Tongue (tissue), 1 donor: ENCODE measurements at regions not wholly inside any gene's neighbourhood (a gene's known extent, or its start where the extent isn't known, plus 50 kb on each side); places are given as distances from the start of the nearest gene placed in this dataset.

Source experiments
- DNase-seq: peaks from one replicate; pipeline ENCODE4 v3.0.0-alpha.2; 2015

DNA sequence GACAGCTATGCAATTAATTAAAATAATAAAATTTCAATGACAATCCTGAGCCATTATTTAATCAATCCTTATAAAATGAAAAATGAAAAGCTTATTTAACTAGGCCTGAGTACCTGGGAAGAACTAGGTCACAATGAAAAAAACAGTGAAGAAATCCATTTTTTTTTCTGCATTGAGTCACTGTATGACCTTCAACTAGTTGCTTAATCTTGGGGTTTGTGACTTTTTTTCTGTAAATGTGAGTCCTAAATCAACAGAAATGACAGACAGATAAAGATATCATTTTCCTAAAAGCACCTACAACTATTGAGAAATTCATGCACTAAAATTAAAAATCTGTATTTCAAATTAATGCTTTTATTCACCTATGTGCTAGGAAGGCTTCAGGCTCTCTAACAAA is 96.8 kb downstream of the TMEM26 start:
- no peak for DNase-seq

DNA sequence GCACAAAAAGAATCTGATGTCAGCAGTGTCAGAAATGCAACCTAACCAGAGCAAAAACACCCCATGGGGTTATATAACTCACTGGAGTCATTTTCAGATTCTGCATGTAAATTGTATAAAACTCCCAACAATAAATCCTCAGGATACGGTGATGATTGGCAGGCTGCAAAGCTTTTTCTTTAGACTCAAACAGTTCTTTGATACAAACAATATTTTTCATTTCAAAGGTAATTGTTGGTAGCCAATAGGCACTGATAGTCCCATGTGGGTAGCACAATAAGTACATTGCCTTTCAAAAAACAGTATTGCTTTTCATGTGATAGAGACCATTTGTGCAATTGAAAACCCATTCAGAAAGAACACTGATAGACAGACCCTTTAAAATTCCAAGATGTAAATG is 98.0 kb downstream of the TMEM26 start:
- DNase-seq = no peak

DNA sequence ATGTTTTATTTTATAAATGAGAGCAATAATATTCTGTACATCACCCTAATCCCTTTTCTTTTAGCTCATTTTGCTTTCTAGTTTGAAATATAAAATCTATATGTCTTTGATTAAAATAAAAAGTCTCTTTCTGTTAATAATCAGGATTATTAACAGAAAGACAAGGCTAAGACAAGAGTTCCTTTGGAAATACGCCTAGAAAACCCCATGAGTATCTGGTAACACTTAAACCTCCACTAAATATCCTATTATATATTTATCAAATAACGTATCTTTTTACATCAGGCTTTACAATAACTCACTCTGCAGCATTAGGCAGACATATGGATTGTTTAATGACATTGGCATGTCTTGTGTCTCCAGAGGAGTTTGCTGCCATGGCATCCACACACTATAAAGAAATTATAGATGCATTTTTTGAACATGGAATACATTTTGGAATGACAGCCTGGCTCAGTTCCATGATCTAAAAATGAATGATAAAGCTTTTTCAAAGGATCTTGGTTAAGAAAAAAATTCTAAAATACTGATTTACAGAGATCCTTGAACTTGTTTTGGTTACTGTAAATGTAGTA is 98.7 kb downstream of the TMEM26 start:
- DNase-seq = no peak

- DNase-seq = no peak
Measured at GRCh38 chr10:61350794-61351193, 102.4 kb downstream of the TMEM26 start.

GRCh38 chr10:61350068-61350467 is 103.1 kb downstream of the TMEM26 start:
- no peak for DNase-seq

GRCh38 chr10:61346796-61347413 is 106.3 kb downstream of the TMEM26 start:
- DNase-seq = peak; percentile 60

GRCh38 chr10:61343796-61344195 is 109.4 kb downstream of the TMEM26 start:
- no peak for DNase-seq

GRCh38 chr10:61342858-61343572 is 110.2 kb downstream of the TMEM26 start:
- DNase-seq = no peak

GRCh38 chr10:61341008-61341407 is 112.2 kb downstream of the TMEM26 start:
- no peak for DNase-seq

DNA sequence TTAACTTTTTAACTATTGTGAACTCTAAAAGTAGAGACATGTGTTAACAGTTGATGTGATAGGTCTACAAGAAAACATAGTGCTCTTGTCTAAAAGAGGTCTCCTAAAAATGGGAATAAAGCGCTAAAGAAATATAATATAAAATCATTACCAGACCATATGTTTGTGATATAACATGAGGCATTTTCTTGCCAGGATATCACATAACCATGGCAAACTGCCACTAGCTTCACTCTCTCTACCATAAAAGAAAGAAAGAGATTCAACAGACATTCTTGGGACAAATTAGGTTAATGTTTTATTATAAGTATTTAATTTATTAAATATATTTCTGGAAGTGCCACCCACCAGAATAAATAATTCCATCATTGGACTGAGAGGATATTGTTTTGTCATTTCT is 115.0 kb downstream of the TMEM26 start:
- DNase-seq = peak; percentile 46

DNA sequence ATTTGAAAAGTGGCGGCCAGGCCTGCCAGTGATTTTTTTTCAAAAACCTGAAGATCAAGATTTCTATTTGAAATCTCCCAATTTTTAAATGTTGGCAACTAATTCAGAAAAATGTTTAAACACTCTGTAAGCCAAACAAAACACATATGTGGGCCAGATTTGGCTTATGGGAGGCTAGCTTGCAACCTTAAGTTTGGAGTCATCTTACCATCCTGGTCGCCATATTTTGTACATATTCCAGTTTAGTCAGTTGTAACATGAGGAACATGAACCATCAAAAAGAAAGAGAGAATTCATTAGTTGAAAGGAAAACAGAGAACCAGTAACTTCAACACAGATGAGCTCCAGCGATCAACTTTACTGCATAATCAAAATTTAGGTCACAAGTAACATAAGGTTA is 115.4 kb downstream of the TMEM26 start:
- no peak for DNase-seq

- DNase-seq = no peak
Measured at GRCh38 chr10:61336831-61337230, 116.3 kb downstream of the TMEM26 start.

GRCh38 chr10:61335359-61335758 is 117.8 kb downstream of the TMEM26 start:
- DNase-seq = no peak

DNA sequence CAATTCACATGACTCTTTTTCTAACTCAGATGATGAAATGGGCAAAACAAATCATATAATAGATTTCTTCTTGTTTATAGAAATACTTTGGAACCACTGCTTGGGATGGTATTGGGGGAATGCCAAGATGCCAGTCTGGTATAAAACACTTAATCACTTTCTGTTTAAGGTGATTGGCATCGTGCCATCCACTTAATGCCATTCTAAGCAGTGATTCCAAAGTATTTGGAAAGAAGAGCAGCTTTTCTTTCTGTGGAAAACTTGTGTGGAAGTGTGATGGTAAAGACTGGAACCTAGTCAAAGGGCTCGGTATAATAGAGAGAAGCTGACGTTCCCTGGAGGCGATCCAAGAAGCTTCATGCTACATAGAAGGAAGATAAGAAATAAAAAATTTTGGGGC is 120.6 kb downstream of the TMEM26 start:
- DNase-seq = peak; percentile 39

DNA sequence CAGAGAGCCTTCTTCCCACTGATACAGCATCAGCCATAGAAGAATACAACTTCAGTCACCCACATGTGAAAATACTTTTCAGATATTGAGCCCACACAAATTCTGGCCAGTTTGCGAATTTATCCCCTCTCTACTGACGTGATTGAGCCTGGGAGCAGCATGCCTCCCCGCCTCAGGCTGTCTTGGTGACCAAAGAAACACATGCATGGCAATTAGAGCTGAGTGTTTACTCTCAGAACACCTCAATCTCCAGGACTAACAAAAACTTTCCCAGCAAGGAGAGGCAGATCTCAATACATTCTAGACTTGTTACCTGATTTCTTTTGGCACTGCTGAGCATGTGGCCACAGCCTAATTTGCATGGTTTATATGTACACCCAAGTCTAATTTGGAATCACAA is 122.5 kb downstream of the TMEM26 start:
- no peak for DNase-seq

DNA sequence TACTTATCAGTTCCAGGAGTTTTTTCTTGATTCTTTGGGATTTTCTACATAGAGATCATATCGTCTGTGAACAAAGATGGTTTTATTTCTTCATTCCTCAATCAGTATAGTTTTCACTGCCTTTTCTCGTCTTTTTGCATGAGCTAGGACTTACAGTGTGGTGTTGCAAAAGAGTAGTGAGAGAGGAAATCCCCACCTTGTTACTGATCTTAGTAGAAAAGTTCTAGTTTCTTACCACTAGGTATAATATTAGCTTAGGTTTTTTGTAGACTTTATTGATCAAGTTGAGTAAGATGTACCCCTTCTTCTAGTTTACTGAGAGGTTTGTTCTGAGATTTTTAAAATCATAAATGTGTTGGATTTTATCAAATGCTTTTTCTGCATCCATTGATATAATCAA is 123.3 kb downstream of the TMEM26 start:
- no peak for DNase-seq

DNA sequence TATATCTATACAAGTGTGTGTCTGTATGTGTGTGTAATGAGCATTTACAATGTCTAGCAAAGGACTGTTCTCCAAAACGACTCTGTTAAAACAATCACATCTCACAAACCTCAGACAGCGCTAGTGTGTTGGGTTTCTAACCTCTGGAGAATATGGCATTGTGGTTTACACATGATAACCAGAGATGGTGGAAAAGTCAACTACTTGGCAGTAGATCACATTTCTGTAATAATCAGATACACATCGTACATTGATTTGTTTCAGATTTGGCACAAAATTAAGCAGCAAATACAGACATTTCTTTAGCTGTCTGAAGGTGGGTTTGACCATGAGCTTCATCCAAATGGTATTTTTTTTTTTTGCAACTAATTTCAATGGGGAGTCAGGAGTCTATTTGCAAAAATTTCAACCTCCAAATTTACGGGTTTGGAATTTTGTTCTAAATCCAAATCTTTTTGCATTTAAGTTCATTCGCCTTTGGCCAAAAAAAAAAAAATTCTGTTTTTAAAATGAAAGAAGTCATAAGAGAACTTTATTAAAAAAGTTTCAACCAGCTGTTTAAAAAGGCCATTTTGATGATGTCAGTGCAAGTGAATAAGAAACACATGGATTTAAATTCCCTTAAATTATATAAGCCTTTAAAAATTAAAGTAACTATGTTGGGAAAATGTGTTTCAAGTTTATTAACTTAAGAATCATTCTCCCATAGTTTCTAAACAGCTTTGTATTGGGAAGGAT is 127.8 kb downstream of the TMEM26 start:
- DNase-seq = peak; percentile 20

DNA sequence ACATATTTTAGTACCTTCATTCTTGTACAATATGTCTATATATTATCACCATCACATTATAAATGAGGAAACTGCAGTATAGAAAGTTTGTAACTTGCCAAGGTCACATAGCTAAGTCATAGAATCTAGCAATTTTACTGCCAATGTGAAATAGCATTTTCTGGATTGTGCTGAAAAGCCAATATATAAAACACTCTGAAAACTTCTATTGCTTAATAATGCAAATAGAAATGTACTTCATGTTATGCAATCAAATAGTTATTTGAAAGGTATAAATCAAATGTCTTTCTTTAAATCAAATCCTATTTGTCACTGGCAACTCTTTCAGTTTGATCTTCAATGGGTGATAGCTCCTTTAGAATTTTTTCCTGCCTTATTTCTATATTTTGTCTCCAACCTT is 129.5 kb downstream of the TMEM26 start:
- DNase-seq = no peak

- DNase-seq = no peak
Measured at GRCh38 chr10:61321041-61321857, 131.9 kb downstream of the TMEM26 start.

DNA sequence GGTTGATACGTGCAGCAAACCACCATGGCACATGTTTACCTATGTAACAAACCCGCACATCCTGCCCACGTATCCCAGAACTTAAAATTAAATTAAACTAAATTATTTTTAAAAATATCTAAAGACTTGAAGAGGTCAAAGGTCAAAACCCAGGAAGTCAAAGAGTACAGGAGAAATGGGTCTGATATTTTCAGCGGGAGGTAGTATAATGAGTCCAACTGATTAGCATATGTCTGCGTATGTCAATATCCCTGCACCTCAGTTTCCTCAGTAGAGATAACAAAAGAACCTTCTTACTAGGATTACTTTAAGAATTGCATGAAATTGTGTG is 133.0 kb downstream of the TMEM26 start:
- DNase-seq = no peak

DNA sequence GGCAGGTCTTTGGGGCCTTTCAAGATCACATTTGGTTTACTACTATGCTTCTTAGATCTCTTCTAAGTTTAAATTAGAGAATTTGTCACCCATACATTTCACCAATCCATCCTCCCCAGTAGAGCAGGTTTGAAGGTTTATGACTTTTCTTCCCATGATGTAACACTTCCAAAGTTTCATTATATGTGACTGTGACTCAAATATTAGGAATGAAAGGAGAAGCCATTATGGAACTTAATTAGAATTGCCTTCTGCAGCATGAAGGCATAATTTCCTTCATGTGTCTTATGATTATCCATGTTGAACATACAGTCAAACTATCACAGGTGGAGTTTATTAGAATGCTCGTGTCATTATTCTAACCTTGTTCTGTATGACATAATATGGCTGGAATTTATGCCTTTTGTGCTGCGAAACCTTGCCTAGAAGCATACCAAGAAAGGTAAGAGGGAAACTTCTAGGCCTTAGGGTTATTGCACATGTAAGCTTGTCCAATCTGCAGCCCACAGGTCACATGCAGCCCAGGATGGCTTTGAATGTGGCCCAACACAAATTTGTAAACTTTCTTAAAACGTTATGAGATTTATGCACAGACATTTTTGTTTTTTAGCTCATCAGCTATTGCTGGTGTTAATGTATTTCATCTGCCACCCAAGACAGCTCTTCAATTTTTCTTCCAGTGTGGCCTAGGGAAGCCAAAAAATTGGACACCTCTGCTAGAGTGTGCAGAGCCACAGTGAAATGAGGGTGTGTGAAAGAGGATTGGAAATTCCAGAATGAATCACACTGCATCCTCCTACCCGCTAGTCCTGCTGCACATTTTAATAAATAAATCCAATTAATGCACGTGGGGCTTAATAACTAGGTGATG is 133.6 kb downstream of the TMEM26 start:
- DNase-seq = no peak

GRCh38 chr10:61318429-61318828 is 134.8 kb downstream of the TMEM26 start:
- no peak for DNase-seq
